H1 (cell line): ENCODE measurements at regions not wholly inside any gene's neighbourhood (a gene's known extent, or its start where the extent isn't known, plus 50 kb on each side); places are given as distances from the start of the nearest gene placed in this dataset.

ENCODE experiments used
- CTCF ChIA-PET: fragments of 300-600 bp; sonication (Branson Sonifier 250); formaldehyde crosslinking; loops from one replicate; lab custom pipeline; 2021; ENCODE audit not compliant: partially characterized antibody; lab: Charles Lee
- POLR2A ChIA-PET: fragments of 300-600 bp; sonication (Branson Sonifier 250); formaldehyde crosslinking; loops from one replicate; lab custom pipeline; 2021; ENCODE audit warnings: inconsistent platforms; ENCODE audit not compliant: partially characterized antibody; lab: Charles Lee
- DNase-seq, 2 experiments: peaks; one replicate each; pipeline versions ENCODE4 v3.0.0 to v3.0.0-alpha.2; 2010 to 2022; ENCODE audit warnings: low spot score in 2 of 2, low read depth in 1 of 2, mixed read lengths in 1 of 2
- FAIRE-seq: peaks from 2 replicates; lab custom pipeline; 2011; peaks lifted over from hg19 to GRCh38; lab: Jason Lieb, UNC
- H2AFZ ChIP-seq: 2 replicates; pipeline ENCODE4 v1.8.1; 2012; ENCODE audit warnings: low read length, inconsistent platforms
- H2AK5ac ChIP-seq: 2 replicates; pipeline ENCODE4 v1.6.1; 2013; ENCODE audit warnings: low read depth, low read length
- H2BK120ac ChIP-seq: replicated peaks from 2 replicates; pipeline ENCODE3; 2013; ENCODE audit warnings: low read depth, low read length, inconsistent platforms
- H2BK12ac ChIP-seq: 2 replicates; pipeline ENCODE4 v1.6.1; 2013; ENCODE audit warnings: low read depth, low read length
- H2BK15ac ChIP-seq: 2 replicates; pipeline ENCODE4 v1.6.1; 2013; ENCODE audit warnings: low read length
- H2BK20ac ChIP-seq: 2 replicates; pipeline ENCODE4 v1.6.1; 2013; ENCODE audit warnings: low read length
- H2BK5ac ChIP-seq: 2 replicates; pipeline ENCODE4 v1.6.1; 2013; ENCODE audit warnings: low read depth, low read length
- H3K14ac ChIP-seq: 2 replicates; pipeline ENCODE4 v1.6.1; 2013; ENCODE audit warnings: inconsistent platforms; ENCODE audit not compliant: insufficient read length
- H3K18ac ChIP-seq: 2 replicates; pipeline ENCODE4 v1.6.1; 2013; ENCODE audit warnings: low read length; ENCODE audit errors: extremely low read depth
- H3K23ac ChIP-seq: 2 replicates; pipeline ENCODE4 v1.6.1; 2013; ENCODE audit warnings: inconsistent platforms; ENCODE audit not compliant: insufficient read length
- H3K23me2 ChIP-seq: 2 replicates; pipeline ENCODE4 v1.6.1; 2013; ENCODE audit warnings: low read depth, low read length
- H3K27ac ChIP-seq: 2 replicates; pipeline ENCODE4 v1.6.1; 2011; ENCODE audit warnings: low read depth, low read length, inconsistent platforms
- H3K27me3 ChIP-seq, 4 experiments: replicated peaks in 1 of 4; 1 replicate in 1 of 4; 2 replicates in 3 of 4; pipeline versions ENCODE4 v1.6.1 to v1.8.1; 2011 to 2013; ENCODE audit warnings: low read length in 3 of 4, mild to moderate bottlenecking in 3 of 4, inconsistent platforms in 2 of 4, mixed read lengths in 2 of 4, moderate library complexity in 1 of 4; ENCODE audit not compliant: control insufficient read depth in 3 of 4, insufficient read depth in 3 of 4; ENCODE audit errors: extremely low read depth in 1 of 4
- H3K36me3 ChIP-seq, 4 experiments: 2 replicates each; pipeline versions ENCODE4 v1.6.1 to v1.8.1; 2011 to 2013; ENCODE audit warnings: mild to moderate bottlenecking in 4 of 4, low read length in 3 of 4, moderate library complexity in 2 of 4, control low read depth in 1 of 4, inconsistent platforms in 1 of 4; ENCODE audit not compliant: insufficient read depth in 4 of 4, control insufficient read depth in 2 of 4
- H3K4ac ChIP-seq: replicated peaks from 2 replicates; pipeline ENCODE3; 2013; ENCODE audit warnings: low read length, low read depth, mixed read lengths, inconsistent platforms; ENCODE audit not compliant: insufficient read length
- H3K4me1 ChIP-seq, 4 experiments: replicated peaks in 1 of 4; 1 replicate in 1 of 4; 2 replicates in 3 of 4; pipeline versions ENCODE4 v1.6.1 to v1.8.1; 2011 to 2013; ENCODE audit warnings: low read length in 3 of 4, inconsistent platforms in 2 of 4, mixed read lengths in 1 of 4; ENCODE audit not compliant: insufficient read depth in 4 of 4, control insufficient read depth in 3 of 4
- H3K4me2 ChIP-seq, 2 experiments: 2 replicates each; pipeline versions ENCODE4 v1.6.1 to v1.8.1; 2011 to 2013; ENCODE audit warnings: low read depth in 2 of 2, low read length in 2 of 2, control low read depth in 1 of 2, inconsistent platforms in 1 of 2, mild to moderate bottlenecking in 1 of 2; ENCODE audit not compliant: insufficient read depth in 1 of 2
- H3K4me3 ChIP-seq, 4 experiments: fragments of 200-600, 300-600 bp in 1 of 4; sonication (generic), shearing (Covaris generic), sonication (Bioruptor Twin) in 1 of 4; 2 replicates each; pipeline versions ENCODE4 v1.5.1 to v1.8.1; 2011 to 2016; ENCODE audit warnings: low read length in 4 of 4, low read depth in 3 of 4, control low read depth in 2 of 4, inconsistent platforms in 2 of 4, mild to moderate bottlenecking in 2 of 4, mixed read lengths in 1 of 4, moderate library complexity in 1 of 4; ENCODE audit not compliant: insufficient read depth in 2 of 4; ENCODE audit errors: extremely low read depth in 1 of 4
- H3K56ac ChIP-seq: replicated peaks from 2 replicates; pipeline ENCODE3; 2013; ENCODE audit warnings: low read depth, mild to moderate bottlenecking, mixed read lengths, low read length, inconsistent platforms; ENCODE audit not compliant: insufficient read length
- H3K79me1 ChIP-seq: 2 replicates; pipeline ENCODE4 v1.6.1; 2013; ENCODE audit warnings: low read depth, low read length, control low read depth
- H3K79me2 ChIP-seq, 2 experiments: 2 replicates each; pipeline versions ENCODE4 v1.6.1 to v1.8.1; 2012 to 2013; ENCODE audit warnings: low read length in 2 of 2, mild to moderate bottlenecking in 2 of 2, inconsistent platforms in 1 of 2; ENCODE audit not compliant: insufficient read depth in 2 of 2, control insufficient read depth in 1 of 2
- H3K9ac ChIP-seq, 4 experiments: replicated peaks in 1 of 4; 1 replicate in 1 of 4; 2 replicates in 3 of 4; pipeline versions ENCODE4 v1.6.1 to v1.8.1; 2011 to 2013; ENCODE audit warnings: low read depth in 3 of 4, low read length in 3 of 4, control low read depth in 2 of 4, mild to moderate bottlenecking in 2 of 4, moderate library complexity in 2 of 4, inconsistent platforms in 1 of 4; ENCODE audit errors: extremely low read depth in 1 of 4
- H3K9me3 ChIP-seq, 2 experiments: 2 replicates each; pipeline versions ENCODE4 v1.6.1 to v1.8.1; 2012 to 2013; ENCODE audit warnings: mild to moderate bottlenecking in 2 of 2, moderate library complexity in 2 of 2, control low read depth in 1 of 2, inconsistent platforms in 1 of 2, low read depth in 1 of 2, low read length in 1 of 2, mixed read lengths in 1 of 2; ENCODE audit not compliant: insufficient read depth in 2 of 2
- H4K20me1 ChIP-seq, 2 experiments: replicated peaks in 1 of 2; 2 replicates each; pipeline versions ENCODE3 to v1.8.1; 2011 to 2013; ENCODE audit warnings: inconsistent platforms in 2 of 2, low read length in 2 of 2, mild to moderate bottlenecking in 1 of 2; ENCODE audit not compliant: insufficient read depth in 2 of 2, control insufficient read depth in 1 of 2
- H4K5ac ChIP-seq: 2 replicates; pipeline ENCODE4 v1.6.1; 2013; ENCODE audit warnings: low read length, low read depth, mixed read lengths, inconsistent platforms; ENCODE audit not compliant: insufficient read length
- H4K8ac ChIP-seq: 2 replicates; pipeline ENCODE4 v1.8.0; 2013; ENCODE audit warnings: mild to moderate bottlenecking, moderate library complexity, low read length, inconsistent platforms; ENCODE audit not compliant: insufficient read depth; ENCODE audit errors: extremely low read depth
- H4K91ac ChIP-seq: replicated peaks from 2 replicates; pipeline ENCODE3; 2013; ENCODE audit warnings: low read length, mixed read lengths, inconsistent platforms; ENCODE audit not compliant: insufficient read length
- BCL11A ChIP-seq, 2 experiments: IDR thresholded peaks; one replicate each; pipeline ENCODE4 v1.6.1; 2011; ENCODE audit warnings: low read depth in 2 of 2, low read length in 2 of 2, mild to moderate bottlenecking in 2 of 2
- BRCA1 ChIP-seq: IDR thresholded peaks from 2 replicates; pipeline ENCODE4 v1.6.1; 2012; ENCODE audit warnings: low read depth, low read length, improper control_type of control experiment
- CEBPB ChIP-seq: IDR thresholded peaks from 2 replicates; pipeline ENCODE4 v1.6.1; 2012; ENCODE audit warnings: low read depth, low read length
- CHD2 ChIP-seq: IDR thresholded peaks from 2 replicates; pipeline ENCODE4 v1.6.1; 2012; ENCODE audit warnings: low read length, improper control_type of control experiment
- EGR1 ChIP-seq: IDR thresholded peaks from 2 replicates; pipeline ENCODE4 v1.6.1; 2011; ENCODE audit warnings: low read depth, low read length, borderline replicate concordance
- HDAC2 ChIP-seq, 2 experiments: fragments of 300-600 bp in 1 of 2; sonication (generic) in 1 of 2; IDR thresholded peaks; 2 replicates each; pipeline ENCODE4 v1.6.1; 2011 to 2012; ENCODE audit warnings: low read depth in 2 of 2, low read length in 2 of 2, mild to moderate bottlenecking in 2 of 2, moderate library complexity in 2 of 2, borderline replicate concordance in 1 of 2, inconsistent platforms in 1 of 2
- KDM1A ChIP-seq: fragments of 200-600, 300-600 bp; sonication (generic); IDR thresholded peaks from 2 replicates; pipeline ENCODE4 v1.7.1; 2016; ENCODE audit warnings: mild to moderate bottlenecking, low read length, borderline replicate concordance
- KDM4A ChIP-seq: IDR thresholded peaks from one replicate; pipeline ENCODE4 v1.7.1; 2012; ENCODE audit warnings: low read depth, mild to moderate bottlenecking, moderate library complexity, low read length, inconsistent platforms; ENCODE audit not compliant: severe bottlenecking
- NRF1 ChIP-seq: IDR thresholded peaks from 2 replicates; pipeline ENCODE4 v1.6.1; 2011; ENCODE audit warnings: mild to moderate bottlenecking, low read depth, low read length, improper control_type of control experiment
- RXRA ChIP-seq: IDR thresholded peaks from 2 replicates; pipeline ENCODE4 v1.6.1; 2011; ENCODE audit warnings: low read depth, mild to moderate bottlenecking, low read length, moderate library complexity; ENCODE audit not compliant: insufficient read depth
- SP4 ChIP-seq: IDR thresholded peaks from 2 replicates; pipeline ENCODE4 v1.6.1; 2012; ENCODE audit warnings: low read length, inconsistent platforms
- SRF ChIP-seq: IDR thresholded peaks from 2 replicates; pipeline ENCODE4 v1.6.1; 2011; ENCODE audit warnings: mild to moderate bottlenecking, low read depth, low read length, moderate library complexity
- TAF7 ChIP-seq: optimal IDR thresholded peaks from 2 replicates; pipeline ENCODE3; 2011; ENCODE audit warnings: low read depth, mild to moderate bottlenecking, inconsistent platforms, low read length, moderate library complexity, borderline replicate concordance
- TBP ChIP-seq: IDR thresholded peaks from 2 replicates; pipeline ENCODE4 v1.6.1; 2011; ENCODE audit warnings: low read depth, low read length, improper control_type of control experiment
- TCF12 ChIP-seq: IDR thresholded peaks from 2 replicates; pipeline ENCODE4 v1.6.1; 2011; ENCODE audit warnings: low read depth, mild to moderate bottlenecking, low read length
- YY1 ChIP-seq: IDR thresholded peaks from 2 replicates; pipeline ENCODE4 v1.6.1; 2011; ENCODE audit warnings: low read depth, mild to moderate bottlenecking, low read length
- WGBS, 2 experiments: shearing (Covaris generic) in 1 of 2; methylation state at CpG; one replicate each; pipeline versions ENCODE4 v1.1.6 to v1.1.7; 2013 to 2015; ENCODE audit warnings: low lambda C conversion rate in 2 of 2, mixed read lengths in 2 of 2, inconsistent platforms in 1 of 2, low coverage in 1 of 2, missing lambda C conversion rate in 1 of 2; ENCODE audit not compliant: insufficient replicate concordance in 2 of 2, insufficient coverage in 1 of 2, insufficient read length in 1 of 2; ENCODE audit errors: extremely low coverage in 1 of 2, missing lambda C conversion rate in 1 of 2; 5-methylcytosine and 5-hydroxymethylcytosine counted together

- H3K4me1 ChIP-seq = peaks cover 3 to 46% (median 16%) of the 10 kb centered on the region in 4 experiments
- H4K8ac ChIP-seq = no peak overlapping the region
- no peak overlapping the region for H3K18ac ChIP-seq
- no peak overlapping the region for H3K9ac ChIP-seq
- peak overlapping the region; percentile 79 for H2AFZ ChIP-seq
- no peak overlapping the region for H2BK5ac ChIP-seq
- POLR2A ChIA-PET = interaction anchor here (2.0 kb wide), 1 partner anchor 29 kb away, joined by 6 read pairs; no protein-coding TSS in a partner anchor
- H3K4me2 ChIP-seq = peak overlapping the region; percentile 98 to 99
- H3K4me3 ChIP-seq = peak overlapping the region; percentile 51 to 90 (median 79)
- peaks cover 29% of the 10 kb centered on the region for H3K23me2 ChIP-seq
- no peaks in the 10 kb centered on the region for H3K9me3 ChIP-seq
- no peak overlapping the region for H3K27ac ChIP-seq
- peaks cover 75 to 96% (median 91%) of the 10 kb centered on the region in 4 experiments for H3K27me3 ChIP-seq
- no peak overlapping the region for H4K91ac ChIP-seq
- no peak overlapping the region for H2AK5ac ChIP-seq
- H2BK120ac ChIP-seq = no peak overlapping the region
- H3K4ac ChIP-seq = no peak overlapping the region
- DNase-seq (peak in 1 of 2 experiments; percentile 77), FAIRE-seq (no peak)
- H3K79me1 ChIP-seq = no peaks in the 10 kb centered on the region
- no peaks in the 10 kb centered on the region for H3K36me3 ChIP-seq
- 0% methylated on average over 4 of the region's 5 CpGs; no CpG with 5 or more reads in 1 of the 2 experiments for WGBS, 2 experiments
- no peak overlapping the region for H3K23ac ChIP-seq
- H3K14ac ChIP-seq = no peak overlapping the region
- no peak overlapping the region for H2BK12ac ChIP-seq
- H4K20me1 ChIP-seq = peaks cover 4 to 14% of the 10 kb centered on the region in 2 experiments
- CTCF ChIA-PET = interaction anchor here (1.2 to 25.5 kb wide), 2 partner anchors 21 to 272 kb away, joined by 3 to 646 read pairs; no protein-coding TSS in a partner anchor
- no peak overlapping the region for H3K56ac ChIP-seq
- no peaks in the 10 kb centered on the region for H3K79me2 ChIP-seq
- H2BK15ac ChIP-seq = no peak overlapping the region
- no peak overlapping the region for H4K5ac ChIP-seq
- H2BK20ac ChIP-seq = no peak overlapping the region
- TF ChIP-seq TAF7 (no peak), NRF1 (no peak), TBP (no peak), KDM4A (peak; percentile 55), HDAC2 (IDR thresholded peaks at IDR 0.05; ENCODE audit: borderline replicate concordance in 1 of 2, low read depth in 2 of 2, low read length in 2 of 2) (peak in 1 of 2 experiments; percentile 14; a peak in 1 of 4 replicates), YY1 (0 out of 2 replicates have a peak, but pooled peaks have one; percentile 18), TCF12 (no peak), BRCA1 (no peak), SRF (no peak), BCL11A (IDR thresholded peaks at IDR 0.05; ENCODE audit: low read depth in 2 of 2, low read length in 2 of 2) (no peak), SP4 (no peak), RXRA (no peak), CHD2 (no peak), CEBPB (no peak), EGR1 (no peak), KDM1A (peak; percentile 70; the same call in 1 of the 2 replicates)
Measured at GRCh38 chr11:43579919-43580276, 100.6 kb upstream of the HSD17B12 start.
